HG02623 (cell line): ENCODE measurements at regions not wholly inside any gene's neighbourhood (a gene's known extent, or its start where the extent isn't known, plus 50 kb on each side); places are given as distances from the start of the nearest gene placed in this dataset.

Source experiments
- ATAC-seq: cut with Tn5 transposase; IDR thresholded peaks from one replicate; pipeline ENCODE4 v1.9.1; 2021; ENCODE audit warnings: moderate library complexity; ENCODE audit not compliant: unreplicated experiment

- no peak for ATAC-seq
Measured at GRCh38 chr13:76229281-76229680, 593.2 kb downstream of the LMO7 start.

DNA sequence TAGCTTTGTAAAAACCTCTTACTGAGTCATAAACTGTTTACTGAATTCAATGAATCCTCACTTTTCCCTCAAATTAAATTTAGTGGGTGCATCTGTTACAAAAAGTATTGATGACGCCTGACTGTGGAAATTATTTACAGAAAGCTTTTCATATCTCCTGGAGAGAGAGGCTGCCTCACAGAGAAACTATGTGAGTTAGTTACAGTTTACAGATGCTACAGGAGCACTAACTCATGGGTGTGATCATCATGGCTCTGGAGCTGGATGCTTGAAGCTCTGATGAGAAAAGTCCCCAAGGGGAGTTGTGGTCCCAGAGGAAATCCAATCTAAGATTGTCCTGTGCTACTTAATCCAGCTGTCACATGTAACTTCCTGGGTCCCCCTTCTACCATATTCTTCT lies 590.8 kb downstream of the LMO7 start:
- ATAC-seq: no peak

DNA sequence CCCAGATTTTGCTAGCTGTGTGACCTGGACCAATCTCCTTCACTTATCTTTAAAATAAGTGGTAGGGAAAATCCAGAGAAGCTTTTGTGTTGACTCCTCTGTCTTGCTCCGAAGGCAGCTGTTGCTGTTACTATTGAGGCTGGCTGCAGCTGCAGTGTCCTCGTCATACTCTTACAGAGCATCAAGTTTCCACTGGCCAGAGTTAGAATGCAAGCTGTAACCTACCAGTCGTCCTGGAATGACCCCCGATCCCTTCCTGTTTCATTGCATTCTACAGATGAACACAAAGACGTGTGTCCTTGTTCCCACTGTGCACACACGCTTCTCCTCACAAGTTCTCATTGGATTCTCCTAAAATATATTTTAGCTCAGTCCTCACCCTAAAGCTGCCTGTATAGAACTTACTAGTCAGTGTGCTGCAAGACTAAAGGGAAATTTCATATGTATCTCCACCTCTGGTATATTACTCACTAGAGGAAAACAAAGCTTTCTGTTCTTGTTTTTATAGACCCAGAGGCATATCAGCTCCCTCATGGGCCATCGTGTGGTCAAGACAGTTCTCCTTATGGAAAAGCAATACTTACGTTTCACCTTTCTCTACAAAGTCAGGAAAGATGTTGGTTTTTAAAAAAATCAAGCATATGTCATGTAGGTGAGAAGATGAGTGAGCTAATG lies 589.8 kb downstream of the LMO7 start:
- no peak for ATAC-seq

DNA sequence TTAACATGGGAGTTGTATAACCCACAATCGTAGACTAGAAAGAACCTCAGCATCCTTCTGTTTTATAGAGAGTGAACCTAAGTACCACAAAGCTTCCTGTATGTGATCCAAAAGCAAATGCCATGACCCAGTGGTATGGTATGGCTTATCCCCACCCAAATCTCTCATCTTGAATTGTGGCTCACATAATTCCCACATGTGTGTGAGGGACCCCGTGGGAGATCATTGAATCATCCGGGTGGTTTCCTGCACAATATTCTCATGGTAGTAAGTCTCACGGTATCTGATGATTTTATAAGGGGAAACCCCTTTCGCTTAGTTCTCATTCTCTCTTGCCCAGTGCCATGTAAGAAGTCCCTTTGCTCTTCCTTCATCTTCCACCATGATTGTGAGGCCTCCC lies 587.9 kb downstream of the LMO7 start:
- ATAC-seq: no peak

- no peak for ATAC-seq
Measured at GRCh38 chr13:76223565-76223964, 587.4 kb downstream of the LMO7 start.

GRCh38 chr13:76222511-76222910 lies 586.4 kb downstream of the LMO7 start:
- ATAC-seq: no peak

DNA sequence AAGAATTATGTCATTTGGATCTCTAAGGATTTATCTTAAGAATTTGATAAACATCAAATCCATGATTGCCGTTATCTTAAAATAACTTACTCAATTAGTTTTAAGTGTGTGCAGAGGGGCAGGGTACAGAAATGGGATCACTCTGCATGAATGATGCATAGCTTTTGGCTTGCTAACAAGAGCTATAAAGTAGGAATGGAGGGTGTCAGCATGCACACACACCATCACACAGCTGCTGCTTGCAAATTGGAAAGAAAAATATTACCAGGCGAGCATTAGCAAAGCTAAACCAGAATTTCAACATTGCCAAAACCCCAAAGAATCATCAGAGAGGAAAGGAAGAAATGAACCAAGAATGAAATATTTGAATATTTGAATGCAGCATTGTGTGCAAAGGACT lies 580.6 kb downstream of the LMO7 start:
- ATAC-seq: no peak

- peak; percentile 10 for ATAC-seq
Measured at GRCh38 chr13:76214001-76214400, 577.9 kb downstream of the LMO7 start.

DNA sequence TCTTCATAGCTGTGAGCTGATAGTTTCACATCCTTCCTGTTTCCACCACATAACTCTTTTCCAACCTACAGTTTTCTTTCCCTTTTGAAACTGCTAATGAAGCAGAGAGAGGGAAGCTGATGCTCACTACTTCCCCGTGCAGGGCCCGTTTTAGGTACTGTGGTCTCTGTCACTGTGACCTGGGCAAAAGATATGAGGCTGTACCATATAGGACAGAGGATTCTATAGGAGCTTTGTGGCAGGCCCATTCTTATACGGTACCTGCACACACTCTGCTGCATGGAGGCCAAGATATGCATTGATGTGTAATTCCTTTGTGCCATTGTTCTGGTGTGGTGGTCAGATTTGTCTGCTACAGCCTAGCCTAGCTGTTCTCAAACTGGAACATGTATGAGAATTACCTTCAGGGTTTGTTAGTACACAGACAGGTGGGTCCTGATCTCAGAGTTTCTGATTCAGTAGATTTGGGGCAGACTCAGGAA lies 577.3 kb downstream of the LMO7 start:
- ATAC-seq: peak; percentile 57

DNA sequence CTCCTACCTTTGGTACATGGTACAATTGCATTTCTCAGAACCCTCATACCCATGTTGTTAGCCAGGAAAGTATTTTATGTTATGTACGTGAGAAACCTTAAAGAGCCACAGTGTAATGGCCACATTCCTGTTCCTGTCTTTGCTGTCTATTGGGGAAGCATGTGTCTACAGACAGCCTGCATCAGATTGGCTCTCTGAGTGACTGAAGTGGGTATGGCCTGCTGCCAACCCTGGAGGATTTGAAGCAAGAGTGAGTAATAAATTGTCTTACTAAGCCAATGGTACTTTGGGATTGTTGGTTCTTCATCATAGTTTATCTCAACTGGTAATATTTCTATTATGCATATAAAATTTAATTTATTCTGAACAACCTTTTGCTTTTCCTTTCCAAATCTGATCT lies 574.1 kb downstream of the LMO7 start:
- ATAC-seq: no peak

- ATAC-seq: no peak
Measured at GRCh38 chr13:76198568-76199163, 562.5 kb downstream of the LMO7 start.

- no peak for ATAC-seq
Measured at GRCh38 chr13:76189882-76190519, 553.9 kb downstream of the LMO7 start.

- ATAC-seq: no peak
Measured at GRCh38 chr13:76175961-76176725, 540.0 kb downstream of the LMO7 start.

DNA sequence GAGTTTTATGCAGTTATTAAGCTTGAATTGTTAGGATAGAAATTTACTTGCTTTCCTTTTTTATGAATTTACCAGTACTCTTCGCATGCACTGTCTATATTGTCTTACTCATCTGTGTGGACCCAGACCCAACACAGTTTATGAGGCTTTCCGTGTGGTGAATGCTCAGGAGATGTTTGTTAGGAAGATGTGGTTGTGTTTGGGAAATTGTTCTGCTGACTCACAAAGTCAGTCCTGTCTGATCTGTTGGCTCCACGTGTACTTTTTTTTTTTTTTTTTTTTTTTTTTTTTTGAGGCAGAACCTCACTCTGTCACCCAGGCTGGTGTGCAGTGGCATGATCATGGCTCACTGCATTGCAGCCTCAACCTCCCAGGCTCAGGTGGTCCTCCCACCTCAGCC lies 532.5 kb downstream of the LMO7 start:
- ATAC-seq: no peak

DNA sequence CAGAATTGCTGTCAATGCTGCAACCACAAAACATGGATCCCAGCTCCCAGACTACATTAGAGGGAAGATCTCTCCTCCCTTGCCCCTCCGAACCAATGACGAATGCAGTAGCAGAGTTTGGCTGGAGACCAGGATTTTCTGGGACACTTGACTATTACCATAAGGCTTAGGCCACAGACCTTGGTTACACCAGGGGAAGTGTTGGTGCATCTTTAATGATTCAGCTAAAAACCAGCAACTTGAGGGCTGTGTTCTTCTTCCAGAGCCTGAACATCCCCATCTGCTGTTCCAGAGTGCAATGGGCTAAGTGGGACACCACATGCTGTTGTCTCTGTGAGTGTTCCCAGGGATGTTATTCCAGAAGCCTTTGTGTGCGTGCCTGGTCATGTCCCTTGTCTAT lies 528.2 kb downstream of the LMO7 start:
- ATAC-seq: no peak

- ATAC-seq: no peak
Measured at GRCh38 chr13:76163761-76164160, 527.6 kb downstream of the LMO7 start.

DNA sequence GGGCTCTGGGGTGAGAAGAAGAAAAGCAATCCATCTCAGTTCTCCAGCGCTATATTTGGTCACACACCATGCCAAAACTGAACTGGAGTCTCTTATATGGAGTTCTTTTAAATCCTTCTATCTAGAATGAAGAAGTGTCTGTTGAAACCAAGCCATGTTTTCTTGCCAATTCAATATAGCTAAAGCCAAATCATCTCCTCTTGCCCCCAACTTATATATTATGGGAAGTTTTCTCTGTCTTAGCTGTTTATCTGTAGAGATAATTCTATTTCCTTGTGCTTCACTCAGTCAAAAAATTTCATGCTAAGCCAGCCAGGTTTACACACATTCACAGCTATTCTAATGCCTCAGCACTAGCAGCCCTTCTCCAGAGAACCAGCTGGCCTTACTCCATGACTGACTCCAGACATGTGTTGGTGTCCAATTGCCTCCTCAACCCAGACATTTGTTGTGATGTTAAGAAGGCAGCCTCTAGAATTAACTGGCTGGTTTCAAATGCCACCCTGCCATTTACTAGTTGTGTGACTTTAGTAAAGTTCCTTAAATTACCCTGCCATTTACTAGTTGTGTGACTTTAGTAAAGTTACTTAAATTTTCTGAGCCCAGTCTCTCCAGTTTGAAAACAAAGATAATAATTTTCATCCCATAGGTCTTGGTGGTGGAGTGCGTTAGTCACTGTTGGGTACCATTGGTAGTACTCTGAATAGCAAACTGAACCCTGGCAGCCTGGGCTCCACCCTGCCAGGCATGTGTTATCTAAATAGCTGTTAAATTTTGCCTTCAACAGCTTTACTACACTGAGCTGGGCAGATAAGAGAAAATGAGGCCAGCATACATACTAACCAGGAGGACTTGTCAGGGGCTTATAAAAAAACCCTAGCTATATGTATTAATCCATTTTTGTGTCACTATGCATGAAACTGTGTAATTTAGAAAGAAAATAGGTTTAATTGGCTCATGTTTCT lies 525.1 kb downstream of the LMO7 start:
- no peak for ATAC-seq

DNA sequence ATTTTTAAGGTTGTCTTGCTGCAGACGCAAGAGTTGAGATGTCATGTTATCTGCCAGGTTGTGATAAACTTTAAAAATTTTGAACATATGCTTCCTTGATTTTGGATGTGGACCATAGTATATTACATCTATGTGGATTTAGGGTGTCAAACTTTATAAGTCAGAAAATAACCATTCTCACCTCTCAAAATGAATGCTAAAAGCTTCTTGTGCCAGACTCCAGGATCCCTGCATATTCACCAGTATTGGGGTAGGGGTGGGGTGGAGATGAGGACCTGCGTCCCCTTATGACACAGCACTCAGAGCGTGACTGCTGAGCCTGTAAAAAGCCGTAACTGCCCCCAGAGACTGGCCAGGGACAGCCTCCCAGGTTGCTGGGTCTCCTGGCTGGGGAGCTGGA lies 524.4 kb downstream of the LMO7 start:
- no peak for ATAC-seq

GRCh38 chr13:76157926-76158325 lies 521.8 kb downstream of the LMO7 start:
- ATAC-seq: no peak

- no peak for ATAC-seq
Measured at GRCh38 chr13:76153239-76153638, 517.1 kb downstream of the LMO7 start.
